Erythroblast (primary cell): ENCODE measurements at regions not wholly inside any gene's neighbourhood (a gene's known extent, or its start where the extent isn't known, plus 50 kb on each side); places are given as distances from the start of the nearest gene placed in this dataset.

Experiments
- GATA1 ChIP-seq: IDR thresholded peaks from 2 replicates; pipeline ENCODE4 v1.6.1; 2011; ENCODE audit warnings: low read depth, mild to moderate bottlenecking, control low read depth, low read length, moderate library complexity
- POLR2A ChIP-seq: IDR thresholded peaks from 2 replicates; pipeline ENCODE4 v1.6.1; 2011; ENCODE audit warnings: mild to moderate bottlenecking, low read length

- TF ChIP-seq POLR2A (no peak), GATA1 (no peak)
These were observed 190.2 kb downstream of the TEX29 start for GRCh38 chr13:111510502-111511218.
